KMS-11 (cell line): ENCODE measurements at regions not wholly inside any gene's neighbourhood (a gene's known extent, or its start where the extent isn't known, plus 50 kb on each side); places are given as distances from the start of the nearest gene placed in this dataset.

ENCODE experiments used
- H2AFZ ChIP-seq: fragments of 200-600 bp; sonication (generic); 2 replicates; pipeline ENCODE4 v1.6.1; 2016; ENCODE audit warnings: antibody characterized with exemption, mixed run types, low read depth
- H3K27ac ChIP-seq: fragments of 200-600 bp; sonication (generic); 2 replicates; pipeline ENCODE4 v1.6.1; 2016; ENCODE audit warnings: mild to moderate bottlenecking, mixed run types
- H3K27me3 ChIP-seq: fragments of 200-600 bp; sonication (generic); 2 replicates; pipeline ENCODE4 v1.6.1; 2017; ENCODE audit warnings: mild to moderate bottlenecking, low read depth, mixed run types, moderate library complexity; ENCODE audit not compliant: insufficient read depth
- H3K36me3 ChIP-seq: fragments of 200-600 bp; sonication (generic); 2 replicates; pipeline ENCODE4 v1.6.1; 2017; ENCODE audit warnings: mild to moderate bottlenecking, mixed run types; ENCODE audit not compliant: insufficient read depth
- H3K4me1 ChIP-seq: fragments of 200-600 bp; sonication (generic); 2 replicates; pipeline ENCODE4 v1.6.1; 2016; ENCODE audit warnings: mild to moderate bottlenecking, low read depth, mixed run types; ENCODE audit not compliant: poor library complexity, severe bottlenecking
- H3K4me2 ChIP-seq: fragments of 200-600 bp; sonication (generic); 2 replicates; pipeline ENCODE4 v1.7.0; 2016; ENCODE audit warnings: mild to moderate bottlenecking, mixed run types
- H3K4me3 ChIP-seq: fragments of 200-600 bp; sonication (generic); IDR thresholded peaks from 2 replicates; pipeline ENCODE4 v1.6.1; 2017; ENCODE audit warnings: low read depth, low read length, mixed read lengths; ENCODE audit not compliant: insufficient read depth
- H3K79me2 ChIP-seq: fragments of 200-600 bp; sonication (generic); 2 replicates; pipeline ENCODE4 v1.6.1; 2016; ENCODE audit warnings: low read depth, mixed run types; ENCODE audit not compliant: insufficient read depth
- H3K9ac ChIP-seq: fragments of 200-600 bp; sonication (generic); 2 replicates; pipeline ENCODE4 v1.6.1; 2016; ENCODE audit warnings: mild to moderate bottlenecking, mixed run types
- H4K20me1 ChIP-seq: fragments of 200-600 bp; sonication (generic); 2 replicates; pipeline ENCODE4 v1.6.1; 2016; ENCODE audit warnings: mild to moderate bottlenecking, mixed run types; ENCODE audit not compliant: insufficient read depth
- TF ChIP-seq, protein P1 (sequence below): fragments of 200-600 bp; sonication (generic); conservative IDR thresholded peaks from 2 replicates; pipeline ENCODE4 v1.6.1; 2017; ENCODE audit warnings: low read depth, mild to moderate bottlenecking, antibody characterized with exemption, low read length, moderate library complexity, mixed read lengths

DNA sequence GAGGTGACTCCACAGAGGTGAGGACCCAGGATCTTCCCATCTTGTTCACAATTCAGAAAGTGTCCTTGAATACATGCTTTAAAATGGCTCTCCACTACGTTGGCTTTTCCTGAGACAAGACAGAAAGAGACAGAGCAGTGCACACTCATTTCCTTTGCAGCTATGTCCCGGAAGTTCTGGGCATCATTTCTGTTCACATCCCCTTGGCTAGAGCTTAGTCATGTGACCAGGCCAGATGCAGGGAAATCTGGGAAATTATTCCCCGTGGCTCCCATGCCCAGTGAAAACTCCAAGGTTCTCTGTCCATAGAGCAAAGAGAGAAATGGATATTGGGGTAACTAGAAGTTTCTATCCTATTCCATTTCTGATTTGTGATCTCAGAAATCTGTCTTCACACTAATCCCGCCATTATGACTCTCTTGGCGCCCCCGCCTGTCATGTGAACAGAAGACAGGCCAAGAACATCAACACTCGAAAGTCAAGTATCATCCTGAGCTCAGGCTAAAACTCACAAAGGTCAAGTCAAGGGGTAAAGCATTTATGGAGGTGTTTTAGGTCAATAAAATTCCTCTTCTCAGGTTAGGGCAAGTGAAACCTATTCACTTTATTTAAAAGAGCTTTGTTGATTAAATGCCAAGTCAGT, 251.4 kb upstream of the HABP2 start:
- Histone ChIP-seq H3K4me2 (no peak overlapping the region), H3K4me1 (no peaks in the 10 kb centered on the region), H3K79me2 (no peaks in the 10 kb centered on the region), H3K27ac (no peak overlapping the region), H2AFZ (no peak overlapping the region), H3K9ac (no peak overlapping the region), H3K36me3 (no peaks in the 10 kb centered on the region), H3K4me3 (no peak overlapping the region), H4K20me1 (no peaks in the 10 kb centered on the region), H3K27me3 (no peaks in the 10 kb centered on the region)
- TF ChIP-seq, protein P1, sequence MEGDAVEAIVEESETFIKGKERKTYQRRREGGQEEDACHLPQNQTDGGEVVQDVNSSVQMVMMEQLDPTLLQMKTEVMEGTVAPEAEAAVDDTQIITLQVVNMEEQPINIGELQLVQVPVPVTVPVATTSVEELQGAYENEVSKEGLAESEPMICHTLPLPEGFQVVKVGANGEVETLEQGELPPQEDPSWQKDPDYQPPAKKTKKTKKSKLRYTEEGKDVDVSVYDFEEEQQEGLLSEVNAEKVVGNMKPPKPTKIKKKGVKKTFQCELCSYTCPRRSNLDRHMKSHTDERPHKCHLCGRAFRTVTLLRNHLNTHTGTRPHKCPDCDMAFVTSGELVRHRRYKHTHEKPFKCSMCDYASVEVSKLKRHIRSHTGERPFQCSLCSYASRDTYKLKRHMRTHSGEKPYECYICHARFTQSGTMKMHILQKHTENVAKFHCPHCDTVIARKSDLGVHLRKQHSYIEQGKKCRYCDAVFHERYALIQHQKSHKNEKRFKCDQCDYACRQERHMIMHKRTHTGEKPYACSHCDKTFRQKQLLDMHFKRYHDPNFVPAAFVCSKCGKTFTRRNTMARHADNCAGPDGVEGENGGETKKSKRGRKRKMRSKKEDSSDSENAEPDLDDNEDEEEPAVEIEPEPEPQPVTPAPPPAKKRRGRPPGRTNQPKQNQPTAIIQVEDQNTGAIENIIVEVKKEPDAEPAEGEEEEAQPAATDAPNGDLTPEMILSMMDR = no peak

DNA sequence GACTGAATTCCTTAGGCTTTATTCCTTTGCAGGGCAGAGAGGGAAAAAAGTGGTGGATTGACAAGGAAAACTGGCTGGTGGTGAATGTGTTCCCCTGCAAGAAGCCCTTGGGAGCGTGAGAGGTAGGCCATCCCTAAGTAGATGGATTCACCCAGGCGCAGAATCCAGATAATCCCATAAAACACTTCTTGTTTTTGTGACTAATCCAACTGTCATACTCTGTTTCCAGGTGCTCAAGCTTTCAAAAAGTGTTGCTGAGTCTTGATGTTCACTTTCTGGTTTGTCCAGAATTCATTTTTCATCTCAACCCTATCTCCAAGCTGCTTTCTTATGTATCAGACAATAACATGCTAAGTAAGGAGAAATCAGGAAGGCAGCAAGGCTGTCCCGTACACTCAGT, 250.8 kb upstream of the HABP2 start:
- H3K36me3 ChIP-seq = no peaks in the 10 kb centered on the region
- no peak overlapping the region for H3K4me2 ChIP-seq
- H2AFZ ChIP-seq = no peak overlapping the region
- no peak overlapping the region for H3K9ac ChIP-seq
- H3K4me1 ChIP-seq = no peaks in the 10 kb centered on the region
- H4K20me1 ChIP-seq = no peaks in the 10 kb centered on the region
- H3K4me3 ChIP-seq = no peak overlapping the region
- TF ChIP-seq, protein P1 = no peak
- no peaks in the 10 kb centered on the region for H3K27me3 ChIP-seq
- H3K79me2 ChIP-seq = no peaks in the 10 kb centered on the region
- no peak overlapping the region for H3K27ac ChIP-seq

DNA sequence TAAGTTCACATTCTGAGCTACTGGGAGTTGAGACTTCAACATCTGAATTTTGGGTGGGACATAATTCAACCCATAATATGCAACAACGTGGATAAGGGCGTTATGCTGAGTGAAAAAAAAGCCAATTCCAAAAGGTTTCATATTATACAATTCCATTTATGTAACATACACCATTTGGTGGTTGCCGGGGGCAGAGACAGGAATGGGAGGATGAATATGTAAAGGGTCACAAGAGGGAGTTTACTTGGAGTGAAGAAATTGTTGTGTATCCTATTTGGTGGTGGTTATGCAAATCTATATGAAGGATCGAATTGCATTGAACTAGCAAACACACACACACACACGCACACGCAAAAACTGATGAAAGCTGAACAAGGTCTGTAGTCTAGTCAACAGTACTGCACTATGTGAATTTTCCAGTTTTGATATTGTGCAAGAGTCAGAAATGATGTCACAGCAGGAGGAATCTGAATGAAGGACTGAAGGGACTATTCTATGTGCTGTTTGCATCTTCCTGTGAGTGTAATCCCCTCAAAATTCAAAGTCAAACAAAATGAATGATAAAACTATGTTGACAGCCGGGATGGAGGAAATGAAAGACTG, 249.2 kb upstream of the HABP2 start:
- no peak overlapping the region for H3K4me3 ChIP-seq
- no peaks in the 10 kb centered on the region for H3K27me3 ChIP-seq
- H3K4me2 ChIP-seq = no peak overlapping the region
- H4K20me1 ChIP-seq = no peaks in the 10 kb centered on the region
- H2AFZ ChIP-seq = no peak overlapping the region
- TF ChIP-seq, protein P1 = no peak
- H3K79me2 ChIP-seq = no peaks in the 10 kb centered on the region
- no peak overlapping the region for H3K9ac ChIP-seq
- H3K27ac ChIP-seq = no peak overlapping the region
- H3K36me3 ChIP-seq = no peaks in the 10 kb centered on the region
- H3K4me1 ChIP-seq = no peaks in the 10 kb centered on the region

DNA sequence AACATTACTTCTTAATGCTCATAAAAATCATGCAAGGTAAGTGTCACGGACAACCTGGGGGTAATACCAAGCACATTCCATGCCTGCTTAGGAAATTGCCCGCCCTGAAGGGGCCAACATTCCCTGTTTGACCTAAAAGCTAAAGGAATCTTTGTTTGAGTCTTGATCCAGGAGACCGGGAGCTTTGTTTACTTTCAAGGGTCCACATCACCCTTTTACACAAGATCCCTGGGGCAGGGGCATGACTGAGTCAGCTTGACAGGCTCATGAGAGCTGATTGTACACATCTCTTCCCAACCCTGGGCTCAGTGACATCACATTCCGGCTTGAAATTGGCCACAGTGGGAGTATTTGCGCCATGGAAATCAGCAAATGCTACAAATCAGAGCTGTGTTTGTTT, 248.1 kb upstream of the HABP2 start:
- H4K20me1 ChIP-seq = no peaks in the 10 kb centered on the region
- no peak overlapping the region for H2AFZ ChIP-seq
- H3K27me3 ChIP-seq = no peaks in the 10 kb centered on the region
- no peak overlapping the region for H3K27ac ChIP-seq
- no peaks in the 10 kb centered on the region for H3K4me1 ChIP-seq
- TF ChIP-seq, protein P1 = no peak
- H3K79me2 ChIP-seq = no peaks in the 10 kb centered on the region
- H3K4me2 ChIP-seq = no peak overlapping the region
- H3K4me3 ChIP-seq = no peak overlapping the region
- no peak overlapping the region for H3K9ac ChIP-seq
- H3K36me3 ChIP-seq = no peaks in the 10 kb centered on the region
